ENCODE measurements at regions not wholly inside any gene's neighbourhood (a gene's known extent, or its start where the extent isn't known, plus 50 kb on each side); places are given as distances from the start of the nearest gene placed in this dataset.

DNA sequence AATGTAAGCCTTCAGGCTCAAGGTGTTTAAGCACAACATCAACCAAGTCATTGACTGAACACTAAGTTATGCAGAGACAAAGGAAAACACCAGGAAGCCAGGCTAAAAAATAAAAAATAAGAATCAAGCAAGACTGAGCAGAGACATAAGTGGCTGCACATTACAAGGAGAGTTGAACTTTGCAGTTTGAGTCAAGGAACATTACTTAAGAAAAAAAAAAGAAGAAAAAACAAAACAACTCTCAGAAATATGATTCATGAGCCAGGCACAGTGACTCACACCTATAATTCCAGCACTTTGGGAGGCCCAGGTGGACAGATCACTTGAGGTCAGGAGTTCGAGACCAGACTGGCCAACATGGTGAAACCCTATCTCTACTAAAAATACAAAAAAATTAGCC is 168.1 kb downstream of the C16orf95 start:
- H3K4me1 ChIP-seq (ENCODE audit: insufficient read depth, low read length): no peaks in the 10 kb centered on the region
- no peaks in the 10 kb centered on the region for H3K27me3 ChIP-seq (ENCODE audit: insufficient read depth, low read length, poor library complexity)
- no peak overlapping the region for H2AFZ ChIP-seq (ENCODE audit: low read depth, low read length)
- no peaks in the 10 kb centered on the region for H3K36me3 ChIP-seq (ENCODE audit: insufficient read depth, low read length)
- no peak overlapping the region for H3K4me3 ChIP-seq (ENCODE audit: low read depth in 1 of 2, low read length in 2 of 2)
- H3K9me3 ChIP-seq (ENCODE audit: insufficient read depth, low read length, severe bottlenecking): peaks cover 3% of the 10 kb centered on the region
- H3K9ac ChIP-seq (ENCODE audit: low read depth, low read length): no peak overlapping the region
- no peak overlapping the region for H3K27ac ChIP-seq (ENCODE audit: low read length)
- no peaks in the 10 kb centered on the region for H4K20me1 ChIP-seq (ENCODE audit: insufficient read depth, low read length)
- H3K4me2 ChIP-seq (ENCODE audit: insufficient read depth, low read length): no peak overlapping the region
- no peaks in the 10 kb centered on the region for H3K79me2 ChIP-seq (ENCODE audit: insufficient read depth, low read length)
- DNase-seq (no peak), ATAC-seq (ENCODE audit: insufficient read depth, low read depth) (no peak)
- TF ChIP-seq, protein P1, sequence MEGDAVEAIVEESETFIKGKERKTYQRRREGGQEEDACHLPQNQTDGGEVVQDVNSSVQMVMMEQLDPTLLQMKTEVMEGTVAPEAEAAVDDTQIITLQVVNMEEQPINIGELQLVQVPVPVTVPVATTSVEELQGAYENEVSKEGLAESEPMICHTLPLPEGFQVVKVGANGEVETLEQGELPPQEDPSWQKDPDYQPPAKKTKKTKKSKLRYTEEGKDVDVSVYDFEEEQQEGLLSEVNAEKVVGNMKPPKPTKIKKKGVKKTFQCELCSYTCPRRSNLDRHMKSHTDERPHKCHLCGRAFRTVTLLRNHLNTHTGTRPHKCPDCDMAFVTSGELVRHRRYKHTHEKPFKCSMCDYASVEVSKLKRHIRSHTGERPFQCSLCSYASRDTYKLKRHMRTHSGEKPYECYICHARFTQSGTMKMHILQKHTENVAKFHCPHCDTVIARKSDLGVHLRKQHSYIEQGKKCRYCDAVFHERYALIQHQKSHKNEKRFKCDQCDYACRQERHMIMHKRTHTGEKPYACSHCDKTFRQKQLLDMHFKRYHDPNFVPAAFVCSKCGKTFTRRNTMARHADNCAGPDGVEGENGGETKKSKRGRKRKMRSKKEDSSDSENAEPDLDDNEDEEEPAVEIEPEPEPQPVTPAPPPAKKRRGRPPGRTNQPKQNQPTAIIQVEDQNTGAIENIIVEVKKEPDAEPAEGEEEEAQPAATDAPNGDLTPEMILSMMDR (IDR thresholded peaks at IDR 0.05; ENCODE audit: borderline replicate concordance, extremely low read depth, low read length, poor library complexity, severe bottlenecking): no peak
- no peak for TF ChIP-seq EZH2 (IDR thresholded peaks at IDR 0.05; ENCODE audit: borderline replicate concordance, low read depth, low read length, severe bottlenecking)

DNA sequence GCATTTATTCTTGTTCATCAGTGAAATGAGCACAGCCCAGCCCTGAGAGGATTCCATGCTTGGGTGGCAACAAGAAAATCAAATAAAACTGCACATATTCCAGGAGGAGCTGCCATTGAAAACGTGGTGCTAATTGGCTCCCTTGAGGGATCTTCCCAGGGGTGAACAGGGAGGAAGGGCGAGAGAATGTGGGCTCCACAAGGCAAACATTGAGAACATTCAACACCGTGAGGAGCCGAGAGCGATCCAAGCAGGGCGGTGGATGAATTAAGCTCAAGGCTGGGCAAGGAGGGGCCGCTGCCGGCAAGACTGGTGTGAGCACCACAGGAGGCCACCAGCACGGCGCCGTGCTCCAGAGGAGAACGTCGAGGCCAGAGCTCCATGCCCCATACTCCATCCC is 166.9 kb downstream of the C16orf95 start:
- DNase-seq (no peak), ATAC-seq (ENCODE audit: insufficient read depth, low read depth) (no peak)
- H2AFZ ChIP-seq (ENCODE audit: low read depth, low read length): no peak overlapping the region
- H3K27me3 ChIP-seq (ENCODE audit: insufficient read depth, low read length, poor library complexity): no peaks in the 10 kb centered on the region
- no peaks in the 10 kb centered on the region for H3K79me2 ChIP-seq (ENCODE audit: insufficient read depth, low read length)
- no peaks in the 10 kb centered on the region for H3K4me1 ChIP-seq (ENCODE audit: insufficient read depth, low read length)
- no peak overlapping the region for H3K27ac ChIP-seq (ENCODE audit: low read length)
- H3K9ac ChIP-seq (ENCODE audit: low read depth, low read length): no peak overlapping the region
- no peak overlapping the region for H3K4me2 ChIP-seq (ENCODE audit: insufficient read depth, low read length)
- H3K36me3 ChIP-seq (ENCODE audit: insufficient read depth, low read length): no peaks in the 10 kb centered on the region
- TF ChIP-seq, protein P1 (IDR thresholded peaks at IDR 0.05; ENCODE audit: borderline replicate concordance, extremely low read depth, low read length, poor library complexity, severe bottlenecking): no peak
- no peak for TF ChIP-seq EZH2 (IDR thresholded peaks at IDR 0.05; ENCODE audit: borderline replicate concordance, low read depth, low read length, severe bottlenecking)
- H4K20me1 ChIP-seq (ENCODE audit: insufficient read depth, low read length): no peaks in the 10 kb centered on the region
- H3K4me3 ChIP-seq (ENCODE audit: low read depth in 1 of 2, low read length in 2 of 2): no peak overlapping the region
- peaks cover 3% of the 10 kb centered on the region for H3K9me3 ChIP-seq (ENCODE audit: insufficient read depth, low read length, severe bottlenecking)

DNA sequence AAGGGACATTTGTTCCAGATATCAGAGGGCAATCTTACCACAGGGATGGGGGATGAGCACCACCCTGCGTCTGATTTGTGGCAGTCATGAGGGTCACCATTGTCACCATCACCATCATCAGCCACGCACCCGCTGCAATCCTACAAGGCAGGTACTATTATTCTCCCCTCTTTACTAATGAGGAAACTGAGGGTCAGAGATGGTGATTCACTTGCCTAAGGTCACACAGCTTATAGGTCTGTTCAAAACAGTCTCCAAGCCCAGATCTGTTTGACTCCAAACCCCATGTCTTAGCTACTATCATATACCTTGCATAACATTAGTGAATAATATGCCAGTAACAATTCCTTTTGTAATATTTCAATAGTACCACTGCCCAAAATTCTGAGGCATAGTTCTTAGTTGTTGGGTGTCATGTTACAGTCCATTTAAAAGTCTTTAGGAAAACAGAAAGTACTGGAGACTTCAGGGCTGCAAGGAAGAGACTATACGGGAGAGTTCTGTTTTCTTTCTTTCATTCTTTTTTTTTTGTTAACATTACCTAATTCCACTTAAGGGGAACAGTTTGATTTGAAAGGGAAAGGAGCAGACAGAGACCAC is 166.4 kb downstream of the C16orf95 start:
- no peaks in the 10 kb centered on the region for H3K36me3 ChIP-seq (ENCODE audit: insufficient read depth, low read length)
- no peak for ATAC-seq (ENCODE audit: insufficient read depth, low read depth)

More for the DNA sequence above, 166.4 kb downstream of the C16orf95 start:
- no peak for TF ChIP-seq EZH2 (IDR thresholded peaks at IDR 0.05; ENCODE audit: borderline replicate concordance, low read depth, low read length, severe bottlenecking)
- TF ChIP-seq, protein P1 (IDR thresholded peaks at IDR 0.05; ENCODE audit: borderline replicate concordance, extremely low read depth, low read length, poor library complexity, severe bottlenecking): no peak
- no peak overlapping the region for H3K4me2 ChIP-seq (ENCODE audit: insufficient read depth, low read length)
- no peaks in the 10 kb centered on the region for H3K27me3 ChIP-seq (ENCODE audit: insufficient read depth, low read length, poor library complexity)
- H2AFZ ChIP-seq (ENCODE audit: low read depth, low read length): no peak overlapping the region
- no peaks in the 10 kb centered on the region for H3K4me1 ChIP-seq (ENCODE audit: insufficient read depth, low read length)
- H3K9ac ChIP-seq (ENCODE audit: low read depth, low read length): no peak overlapping the region
- H3K9me3 ChIP-seq (ENCODE audit: insufficient read depth, low read length, severe bottlenecking): peaks cover 3% of the 10 kb centered on the region
- no peak for DNase-seq
- no peaks in the 10 kb centered on the region for H3K79me2 ChIP-seq (ENCODE audit: insufficient read depth, low read length)
- H3K4me3 ChIP-seq (ENCODE audit: low read depth in 1 of 2, low read length in 2 of 2): no peak overlapping the region
- no peak overlapping the region for H3K27ac ChIP-seq (ENCODE audit: low read length)
- no peaks in the 10 kb centered on the region for H4K20me1 ChIP-seq (ENCODE audit: insufficient read depth, low read length)
